HEK293 (cell line): ENCODE measurements at regions not wholly inside any gene's neighbourhood (a gene's known extent, or its start where the extent isn't known, plus 50 kb on each side); places are given as distances from the start of the nearest gene placed in this dataset.

Experiments
- MYNN ChIP-seq: fragments of 450-650 bp; formaldehyde crosslinking; IDR thresholded peaks from 2 replicates; pipeline ENCODE4 v1.5.1; 2016; ENCODE audit warnings: missing biosample characterization, missing genetic modification characterization, borderline replicate concordance
- ZNF785 ChIP-seq: fragments of 450-650 bp; formaldehyde crosslinking; IDR thresholded peaks from 2 replicates; pipeline ENCODE4 v1.5.1; 2016; ENCODE audit warnings: missing biosample characterization, missing genetic modification characterization
- TF ChIP-seq, protein P1 (sequence below): fragments of 450-650 bp; formaldehyde crosslinking; IDR thresholded peaks from 2 replicates; pipeline ENCODE4 v1.5.1; 2016; ENCODE audit warnings: missing biosample characterization, missing genetic modification characterization
- TF ChIP-seq, protein P2 (sequence below): fragments of 450-650 bp; formaldehyde crosslinking; IDR thresholded peaks from 2 replicates; pipeline ENCODE4 v1.5.1; 2017; ENCODE audit warnings: missing biosample characterization, mild to moderate bottlenecking, missing genetic modification characterization, moderate library complexity
- TF ChIP-seq, protein P3 (sequence below): fragments of 450-650 bp; formaldehyde crosslinking; IDR thresholded peaks from 2 replicates; pipeline ENCODE4 v1.5.1; 2016; ENCODE audit warnings: missing biosample characterization, missing genetic modification characterization, low read depth

- TF ChIP-seq ZNF785 (tag by site-specific recombination) (no peak), MYNN (tag by site-specific recombination) (no peak)
- TF ChIP-seq, protein P1, sequence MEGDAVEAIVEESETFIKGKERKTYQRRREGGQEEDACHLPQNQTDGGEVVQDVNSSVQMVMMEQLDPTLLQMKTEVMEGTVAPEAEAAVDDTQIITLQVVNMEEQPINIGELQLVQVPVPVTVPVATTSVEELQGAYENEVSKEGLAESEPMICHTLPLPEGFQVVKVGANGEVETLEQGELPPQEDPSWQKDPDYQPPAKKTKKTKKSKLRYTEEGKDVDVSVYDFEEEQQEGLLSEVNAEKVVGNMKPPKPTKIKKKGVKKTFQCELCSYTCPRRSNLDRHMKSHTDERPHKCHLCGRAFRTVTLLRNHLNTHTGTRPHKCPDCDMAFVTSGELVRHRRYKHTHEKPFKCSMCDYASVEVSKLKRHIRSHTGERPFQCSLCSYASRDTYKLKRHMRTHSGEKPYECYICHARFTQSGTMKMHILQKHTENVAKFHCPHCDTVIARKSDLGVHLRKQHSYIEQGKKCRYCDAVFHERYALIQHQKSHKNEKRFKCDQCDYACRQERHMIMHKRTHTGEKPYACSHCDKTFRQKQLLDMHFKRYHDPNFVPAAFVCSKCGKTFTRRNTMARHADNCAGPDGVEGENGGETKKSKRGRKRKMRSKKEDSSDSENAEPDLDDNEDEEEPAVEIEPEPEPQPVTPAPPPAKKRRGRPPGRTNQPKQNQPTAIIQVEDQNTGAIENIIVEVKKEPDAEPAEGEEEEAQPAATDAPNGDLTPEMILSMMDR (tag by site-specific recombination) = no peak
- TF ChIP-seq, protein P2, sequence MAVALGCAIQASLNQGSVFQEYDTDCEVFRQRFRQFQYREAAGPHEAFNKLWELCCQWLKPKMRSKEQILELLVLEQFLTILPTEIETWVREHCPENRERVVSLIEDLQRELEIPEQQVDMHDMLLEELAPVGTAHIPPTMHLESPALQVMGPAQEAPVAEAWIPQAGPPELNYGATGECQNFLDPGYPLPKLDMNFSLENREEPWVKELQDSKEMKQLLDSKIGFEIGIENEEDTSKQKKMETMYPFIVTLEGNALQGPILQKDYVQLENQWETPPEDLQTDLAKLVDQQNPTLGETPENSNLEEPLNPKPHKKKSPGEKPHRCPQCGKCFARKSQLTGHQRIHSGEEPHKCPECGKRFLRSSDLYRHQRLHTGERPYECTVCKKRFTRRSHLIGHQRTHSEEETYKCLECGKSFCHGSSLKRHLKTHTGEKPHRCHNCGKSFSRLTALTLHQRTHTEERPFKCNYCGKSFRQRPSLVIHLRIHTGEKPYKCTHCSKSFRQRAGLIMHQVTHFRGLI = no peak
- TF ChIP-seq, protein P3, sequence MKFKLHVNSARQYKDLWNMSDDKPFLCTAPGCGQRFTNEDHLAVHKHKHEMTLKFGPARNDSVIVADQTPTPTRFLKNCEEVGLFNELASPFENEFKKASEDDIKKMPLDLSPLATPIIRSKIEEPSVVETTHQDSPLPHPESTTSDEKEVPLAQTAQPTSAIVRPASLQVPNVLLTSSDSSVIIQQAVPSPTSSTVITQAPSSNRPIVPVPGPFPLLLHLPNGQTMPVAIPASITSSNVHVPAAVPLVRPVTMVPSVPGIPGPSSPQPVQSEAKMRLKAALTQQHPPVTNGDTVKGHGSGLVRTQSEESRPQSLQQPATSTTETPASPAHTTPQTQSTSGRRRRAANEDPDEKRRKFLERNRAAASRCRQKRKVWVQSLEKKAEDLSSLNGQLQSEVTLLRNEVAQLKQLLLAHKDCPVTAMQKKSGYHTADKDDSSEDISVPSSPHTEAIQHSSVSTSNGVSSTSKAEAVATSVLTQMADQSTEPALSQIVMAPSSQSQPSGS (tag by site-specific recombination) = no peak
These were observed 104.9 kb downstream of the SLIT2 start for GRCh38 chr4:20356565-20356964.
